ENCODE measurements at regions not wholly inside any gene's neighbourhood (a gene's known extent, or its start where the extent isn't known, plus 50 kb on each side); places are given as distances from the start of the nearest gene placed in this dataset.

DNA sequence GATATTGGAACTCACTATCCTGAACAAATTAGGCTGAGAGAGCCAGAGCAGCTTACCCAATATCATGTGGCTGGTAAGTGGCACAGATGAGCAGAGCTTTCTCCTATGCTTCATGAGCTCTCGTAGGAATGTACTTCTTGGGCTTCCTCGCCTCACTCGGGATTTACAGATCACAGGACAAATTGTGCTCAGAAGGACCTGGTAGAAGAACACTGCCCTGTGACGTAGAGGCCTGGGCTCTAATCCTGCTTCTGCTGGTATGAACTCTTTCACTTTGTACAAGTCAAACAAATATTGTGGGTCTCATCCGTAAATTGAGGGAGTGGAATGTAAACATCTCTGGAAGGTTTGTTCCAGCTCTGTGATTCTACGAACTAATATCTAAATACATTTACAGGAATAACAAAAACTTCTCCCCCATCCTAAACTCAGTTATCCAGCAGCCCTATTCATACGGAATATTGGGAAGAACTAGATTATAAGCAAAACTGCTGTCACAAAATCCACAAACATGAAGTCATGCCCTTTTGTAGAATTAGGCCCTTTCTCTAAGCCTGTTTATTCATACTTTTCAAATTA, 187.6 kb downstream of the CLIC5 start:
- H3F3A ChIP-seq (ENCODE audit: insufficient read depth, low read length, poor library complexity, severe bottlenecking) = no peaks in the 10 kb centered on the region
- TF ChIP-seq TAF1 (IDR thresholded peaks at IDR 0.05; ENCODE audit: low read depth) (no peak), POLR2AphosphoS5 (IDR thresholded peaks at IDR 0.05) (no peak), SMC3 (conservative IDR thresholded peaks at IDR 0.05; ENCODE audit: poor library complexity) (no peak), EP300 (conservative IDR thresholded peaks at IDR 0.05; ENCODE audit: poor library complexity, severe bottlenecking) (no peak), RAD21 (conservative IDR thresholded peaks at IDR 0.05) (no peak)
- TF ChIP-seq, protein P1, sequence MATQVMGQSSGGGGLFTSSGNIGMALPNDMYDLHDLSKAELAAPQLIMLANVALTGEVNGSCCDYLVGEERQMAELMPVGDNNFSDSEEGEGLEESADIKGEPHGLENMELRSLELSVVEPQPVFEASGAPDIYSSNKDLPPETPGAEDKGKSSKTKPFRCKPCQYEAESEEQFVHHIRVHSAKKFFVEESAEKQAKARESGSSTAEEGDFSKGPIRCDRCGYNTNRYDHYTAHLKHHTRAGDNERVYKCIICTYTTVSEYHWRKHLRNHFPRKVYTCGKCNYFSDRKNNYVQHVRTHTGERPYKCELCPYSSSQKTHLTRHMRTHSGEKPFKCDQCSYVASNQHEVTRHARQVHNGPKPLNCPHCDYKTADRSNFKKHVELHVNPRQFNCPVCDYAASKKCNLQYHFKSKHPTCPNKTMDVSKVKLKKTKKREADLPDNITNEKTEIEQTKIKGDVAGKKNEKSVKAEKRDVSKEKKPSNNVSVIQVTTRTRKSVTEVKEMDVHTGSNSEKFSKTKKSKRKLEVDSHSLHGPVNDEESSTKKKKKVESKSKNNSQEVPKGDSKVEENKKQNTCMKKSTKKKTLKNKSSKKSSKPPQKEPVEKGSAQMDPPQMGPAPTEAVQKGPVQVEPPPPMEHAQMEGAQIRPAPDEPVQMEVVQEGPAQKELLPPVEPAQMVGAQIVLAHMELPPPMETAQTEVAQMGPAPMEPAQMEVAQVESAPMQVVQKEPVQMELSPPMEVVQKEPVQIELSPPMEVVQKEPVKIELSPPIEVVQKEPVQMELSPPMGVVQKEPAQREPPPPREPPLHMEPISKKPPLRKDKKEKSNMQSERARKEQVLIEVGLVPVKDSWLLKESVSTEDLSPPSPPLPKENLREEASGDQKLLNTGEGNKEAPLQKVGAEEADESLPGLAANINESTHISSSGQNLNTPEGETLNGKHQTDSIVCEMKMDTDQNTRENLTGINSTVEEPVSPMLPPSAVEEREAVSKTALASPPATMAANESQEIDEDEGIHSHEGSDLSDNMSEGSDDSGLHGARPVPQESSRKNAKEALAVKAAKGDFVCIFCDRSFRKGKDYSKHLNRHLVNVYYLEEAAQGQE (IDR thresholded peaks at IDR 0.05; ENCODE audit: borderline replicate concordance) = no peak
- TF ChIP-seq, protein P2, sequence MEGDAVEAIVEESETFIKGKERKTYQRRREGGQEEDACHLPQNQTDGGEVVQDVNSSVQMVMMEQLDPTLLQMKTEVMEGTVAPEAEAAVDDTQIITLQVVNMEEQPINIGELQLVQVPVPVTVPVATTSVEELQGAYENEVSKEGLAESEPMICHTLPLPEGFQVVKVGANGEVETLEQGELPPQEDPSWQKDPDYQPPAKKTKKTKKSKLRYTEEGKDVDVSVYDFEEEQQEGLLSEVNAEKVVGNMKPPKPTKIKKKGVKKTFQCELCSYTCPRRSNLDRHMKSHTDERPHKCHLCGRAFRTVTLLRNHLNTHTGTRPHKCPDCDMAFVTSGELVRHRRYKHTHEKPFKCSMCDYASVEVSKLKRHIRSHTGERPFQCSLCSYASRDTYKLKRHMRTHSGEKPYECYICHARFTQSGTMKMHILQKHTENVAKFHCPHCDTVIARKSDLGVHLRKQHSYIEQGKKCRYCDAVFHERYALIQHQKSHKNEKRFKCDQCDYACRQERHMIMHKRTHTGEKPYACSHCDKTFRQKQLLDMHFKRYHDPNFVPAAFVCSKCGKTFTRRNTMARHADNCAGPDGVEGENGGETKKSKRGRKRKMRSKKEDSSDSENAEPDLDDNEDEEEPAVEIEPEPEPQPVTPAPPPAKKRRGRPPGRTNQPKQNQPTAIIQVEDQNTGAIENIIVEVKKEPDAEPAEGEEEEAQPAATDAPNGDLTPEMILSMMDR (IDR thresholded peaks at IDR 0.05; ENCODE audit: poor library complexity, severe bottlenecking) = no peak
- no peak overlapping the region for H3K27ac ChIP-seq (ENCODE audit: low read length)
- no peaks in the 10 kb centered on the region for H3K79me2 ChIP-seq (replicated peaks; ENCODE audit: insufficient read depth, low read length)
- H3K9ac ChIP-seq (ENCODE audit: low read length) = no peak overlapping the region
- no peaks in the 10 kb centered on the region for H3K9me2 ChIP-seq (ENCODE audit: insufficient read depth, low read length)
- H2AFZ ChIP-seq (ENCODE audit: low read depth, low read length) = no peak overlapping the region
- H3K4me3 ChIP-seq (ENCODE audit: low read length) = no peak overlapping the region
- H3K27me3 ChIP-seq (ENCODE audit: insufficient read depth, low read depth, low read length) = no peaks in the 10 kb centered on the region
- no peaks in the 10 kb centered on the region for H3K36me3 ChIP-seq (ENCODE audit: insufficient read depth, low read length)
- H3K4me2 ChIP-seq (ENCODE audit: low read length) = no peak overlapping the region
- H3K9me3 ChIP-seq (ENCODE audit: low read length) = no peaks in the 10 kb centered on the region
- no peaks in the 10 kb centered on the region for H4K20me1 ChIP-seq (ENCODE audit: insufficient read depth)

DNA sequence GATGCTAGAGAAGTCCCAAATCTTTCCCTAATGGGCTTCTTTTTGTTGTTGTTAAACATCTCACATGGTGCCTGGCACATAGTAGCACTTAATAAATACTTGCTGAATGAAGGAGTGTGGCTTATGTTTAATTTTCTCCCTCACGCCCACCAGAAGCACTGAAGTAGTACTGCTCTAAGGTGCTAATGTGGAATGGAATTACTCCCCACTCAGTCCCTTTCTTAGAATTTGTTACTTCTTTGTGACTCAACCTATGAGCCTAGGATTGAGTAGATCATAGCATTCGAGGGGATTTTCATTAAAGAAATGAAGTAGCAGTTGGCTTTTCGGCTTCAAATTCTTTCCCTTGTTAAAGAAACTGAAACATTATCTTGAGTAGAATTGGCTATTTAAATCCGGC, 192.8 kb downstream of the CLIC5 start:
- TF ChIP-seq, protein P1 (IDR thresholded peaks at IDR 0.05; ENCODE audit: borderline replicate concordance) = no peak
- TF ChIP-seq RAD21 (conservative IDR thresholded peaks at IDR 0.05) (no peak), SMC3 (conservative IDR thresholded peaks at IDR 0.05; ENCODE audit: poor library complexity) (no peak), TAF1 (IDR thresholded peaks at IDR 0.05; ENCODE audit: low read depth) (no peak), EZH2 (IDR thresholded peaks at IDR 0.05; ENCODE audit: borderline replicate concordance, insufficient read depth, low read length, poor library complexity, severe bottlenecking) (no peak), MXI1 (conservative IDR thresholded peaks at IDR 0.05; ENCODE audit: poor library complexity, severe bottlenecking) (no peak), EP300 (conservative IDR thresholded peaks at IDR 0.05; ENCODE audit: poor library complexity, severe bottlenecking) (no peak), POLR2AphosphoS5 (IDR thresholded peaks at IDR 0.05) (no peak)
- TF ChIP-seq, protein P2 (IDR thresholded peaks at IDR 0.05; ENCODE audit: poor library complexity, severe bottlenecking) = no peak
- H4K20me1 ChIP-seq (ENCODE audit: insufficient read depth) = no peaks in the 10 kb centered on the region
- no peaks in the 10 kb centered on the region for H3K36me3 ChIP-seq (ENCODE audit: insufficient read depth, low read length)
- no peak overlapping the region for H3K4me2 ChIP-seq (ENCODE audit: low read length)
- H3K4me3 ChIP-seq (ENCODE audit: low read length) = no peak overlapping the region
- H3K9ac ChIP-seq (ENCODE audit: low read length) = no peak overlapping the region
- H3F3A ChIP-seq (ENCODE audit: insufficient read depth, low read length, poor library complexity, severe bottlenecking) = no peaks in the 10 kb centered on the region
- no peaks in the 10 kb centered on the region for H3K9me2 ChIP-seq (ENCODE audit: insufficient read depth, low read length)
- no peaks in the 10 kb centered on the region for H3K9me3 ChIP-seq (ENCODE audit: low read length)
- no peaks in the 10 kb centered on the region for H3K79me2 ChIP-seq (replicated peaks; ENCODE audit: insufficient read depth, low read length)
- no peaks in the 10 kb centered on the region for H3K27me3 ChIP-seq (ENCODE audit: insufficient read depth, low read depth, low read length)
- no peak overlapping the region for H2AFZ ChIP-seq (ENCODE audit: low read depth, low read length)
- no peak overlapping the region for H3K27ac ChIP-seq (ENCODE audit: low read length)
